ENCODE measurements at regions not wholly inside any gene's neighbourhood (a gene's known extent, or its start where the extent isn't known, plus 50 kb on each side); places are given as distances from the start of the nearest gene placed in this dataset.
"Not testable (repeated sequence)": the region's sequence is repeated elsewhere in the genome, so short reads cannot be mapped to it uniquely, and the experiment has no call there.

- DNase-seq (ENCODE audit: low read depth in 2 of 2): no peak
Observed at GRCh38 chr5:74404574-74405508, 235.7 kb downstream of the ENC1 start.

GRCh38 chr5:74403771-74404170 is 236.8 kb downstream of the ENC1 start:
- DNase-seq (ENCODE audit: low read depth in 2 of 2): no peak

GRCh38 chr5:74402553-74402952 is 238.0 kb downstream of the ENC1 start:
- DNase-seq (ENCODE audit: low read depth in 2 of 2): no peak

GRCh38 chr5:74401946-74402320 is 238.6 kb downstream of the ENC1 start:
- DNase-seq (ENCODE audit: low read depth in 2 of 2): no peak

GRCh38 chr5:74401281-74401945 is 239.1 kb downstream of the ENC1 start:
- no peak for DNase-seq (ENCODE audit: low read depth in 2 of 2)

GRCh38 chr5:74400067-74400466 is 240.5 kb downstream of the ENC1 start:
- no peak for DNase-seq (ENCODE audit: low read depth in 2 of 2)

- peak in 1 of 2 donors; percentile 65 for DNase-seq (ENCODE audit: low read depth in 2 of 2)
Observed at GRCh38 chr5:74396913-74397622, 243.5 kb downstream of the ENC1 start.

GRCh38 chr5:74394916-74395880 is 245.3 kb downstream of the ENC1 start:
- DNase-seq (ENCODE audit: low read depth in 2 of 2): peak in 1 of 2 donors; percentile 40

GRCh38 chr5:74394528-74394915 is 246.0 kb downstream of the ENC1 start:
- no peak for DNase-seq (ENCODE audit: low read depth in 2 of 2)

- DNase-seq (ENCODE audit: low read depth in 2 of 2): no peak
Observed at GRCh38 chr5:74393943-74394342, 246.6 kb downstream of the ENC1 start.

- no peak for DNase-seq (ENCODE audit: low read depth in 2 of 2)
Observed at GRCh38 chr5:74392711-74393351, 247.7 kb downstream of the ENC1 start.

- no peak for DNase-seq (ENCODE audit: low read depth in 2 of 2)
Observed at GRCh38 chr5:74391410-74391809, 249.1 kb downstream of the ENC1 start.

- no peak for DNase-seq (ENCODE audit: low read depth in 2 of 2)
Observed at GRCh38 chr5:74390822-74391221, 249.7 kb downstream of the ENC1 start.

GRCh38 chr5:74390306-74390637 is 250.3 kb downstream of the ENC1 start:
- no peak for DNase-seq (ENCODE audit: low read depth in 2 of 2)

- DNase-seq (ENCODE audit: low read depth in 2 of 2): no peak
Observed at GRCh38 chr5:74389531-74390305, 250.8 kb downstream of the ENC1 start.

- DNase-seq (ENCODE audit: low read depth in 2 of 2): not testable (repeated sequence)
Observed at GRCh38 chr5:74388411-74388810, 252.1 kb downstream of the ENC1 start.

GRCh38 chr5:74386571-74387334 is 253.8 kb downstream of the ENC1 start:
- DNase-seq (ENCODE audit: low read depth in 2 of 2): no peak

GRCh38 chr5:74384851-74385250 is 255.7 kb downstream of the ENC1 start:
- no peak for DNase-seq (ENCODE audit: low read depth in 2 of 2)

GRCh38 chr5:74382987-74383593 is 257.4 kb downstream of the ENC1 start:
- no peak for DNase-seq (ENCODE audit: low read depth in 2 of 2)
